Activated CD4-positive, alpha-beta T cell treated with anti-CD3 and anti-CD28 coated beads for 36 hours (primary cell): ENCODE measurements at regions not wholly inside any gene's neighbourhood (a gene's known extent, or its start where the extent isn't known, plus 50 kb on each side); places are given as distances from the start of the nearest gene placed in this dataset.

Source experiments
- ATAC-seq: fragments of 200-7000 bp; cut with Tn5 transposase; one replicate; pipeline ENCODE4 v1.10.0; 2021; ENCODE audit warnings: mild to moderate bottlenecking, moderate library complexity
- CTCF ChIA-PET: fragments of 350-600 bp; sonication (Branson Sonifier 250); formaldehyde crosslinking; loops from one replicate; lab custom pipeline; 2021; ENCODE audit warnings: antibody characterized with exemption; lab: Charles Lee
- POLR2A ChIA-PET: fragments of 350-600 bp; sonication (Branson Sonifier 250); formaldehyde crosslinking; loops from one replicate; lab custom pipeline; 2021; ENCODE audit warnings: antibody characterized with exemption, inconsistent platforms; lab: Charles Lee
- DNase-seq: peaks from one replicate; pipeline ENCODE4 v3.0.0-alpha.2; 2020
- H3K27ac Mint-ChIP-seq: one replicate; pipeline ENCODE4 v1.8.0; 2021; ENCODE audit warnings: mixed read lengths
- H3K27me3 Mint-ChIP-seq: one replicate; pipeline ENCODE4 v1.8.0; 2021; ENCODE audit warnings: mixed read lengths
- H3K36me3 Mint-ChIP-seq: one replicate; pipeline ENCODE4 v1.8.0; 2021; ENCODE audit warnings: low read depth, mixed read lengths
- H3K4me1 Mint-ChIP-seq: one replicate; pipeline ENCODE4 v1.8.0; 2021; ENCODE audit warnings: mixed read lengths
- H3K4me3 Mint-ChIP-seq: one replicate; pipeline ENCODE4 v1.8.0; 2021; ENCODE audit warnings: mild to moderate bottlenecking, moderate library complexity, mixed read lengths
- H3K9me3 Mint-ChIP-seq: one replicate; pipeline ENCODE4 v1.8.0; 2021; ENCODE audit warnings: low read depth, mixed read lengths
- intact Hi-C, 2 experiments: fragments of 100-400 bp; cut with DNase I in 1 of 2; cut with micrococcal nuclease in 1 of 2; formaldehyde crosslinking; loops; one replicate each; pipeline versions ENCODE4 v1.14.2 to v1.15.1; 2022 to 2024; cut with DNase I, micrococcal nuclease

- Mint-ChIP-seq H3K4me1 (no peaks in the 10 kb centered on the region), H3K4me3 (no peak overlapping the region), H3K9me3 (peaks cover 3% of the 10 kb centered on the region), H3K36me3 (no peaks in the 10 kb centered on the region), H3K27ac (no peak overlapping the region), H3K27me3 (peaks cover 2% of the 10 kb centered on the region)
- POLR2A ChIA-PET: no interaction called here
- DNase-seq: no peak
- ATAC-seq: no peak
- intact Hi-C loops: no loop called here
- CTCF ChIA-PET: no interaction called here
These were observed 62.1 kb downstream of the CTAGE1 start for GRCh38 chr18:22355598-22355997.

GRCh38 chr18:22355069-22355468 is 62.6 kb downstream of the CTAGE1 start:
- intact Hi-C loops: no loop called here
- ChIA-PET CTCF (no interaction called here), POLR2A (no interaction called here)
- Mint-ChIP-seq H3K4me1 (no peaks in the 10 kb centered on the region), H3K4me3 (no peak overlapping the region), H3K27me3 (peaks cover 3% of the 10 kb centered on the region), H3K36me3 (no peaks in the 10 kb centered on the region), H3K9me3 (peaks cover 3% of the 10 kb centered on the region), H3K27ac (no peak overlapping the region)
- ATAC-seq: no peak
- no peak for DNase-seq

DNA sequence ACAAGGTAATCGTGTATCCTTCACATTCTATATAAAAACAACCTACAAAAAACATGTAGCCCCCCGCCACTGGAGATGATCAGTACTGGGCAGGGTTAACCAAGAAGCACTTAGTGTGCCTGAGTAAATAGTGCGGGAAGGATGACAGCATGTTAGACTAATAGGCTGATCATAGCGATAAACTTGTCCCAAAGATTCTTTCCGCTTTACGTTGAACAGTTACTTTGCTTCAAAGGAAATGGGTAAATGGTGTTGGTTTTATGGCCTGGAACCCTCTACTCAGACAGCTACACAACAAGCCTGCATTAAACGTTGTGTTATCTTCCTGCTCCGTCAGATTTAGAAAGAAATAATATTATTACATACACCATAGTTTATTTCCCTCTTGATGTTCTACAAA is 67.7 kb downstream of the CTAGE1 start:
- CTCF ChIA-PET: no interaction called here
- Mint-ChIP-seq H3K4me3 (no peak overlapping the region), H3K27me3 (peaks cover 38% of the 10 kb centered on the region), H3K36me3 (no peaks in the 10 kb centered on the region), H3K4me1 (peaks cover 6% of the 10 kb centered on the region), H3K27ac (no peak overlapping the region), H3K9me3 (peaks cover 2% of the 10 kb centered on the region)
- POLR2A ChIA-PET: no interaction called here
- no peak for DNase-seq
- intact Hi-C loops: loop anchor here (2.0 to 10.0 kb wide), 2 partner anchors 175 to 183 kb away; no protein-coding TSS in a partner anchor
- no peak for ATAC-seq

DNA sequence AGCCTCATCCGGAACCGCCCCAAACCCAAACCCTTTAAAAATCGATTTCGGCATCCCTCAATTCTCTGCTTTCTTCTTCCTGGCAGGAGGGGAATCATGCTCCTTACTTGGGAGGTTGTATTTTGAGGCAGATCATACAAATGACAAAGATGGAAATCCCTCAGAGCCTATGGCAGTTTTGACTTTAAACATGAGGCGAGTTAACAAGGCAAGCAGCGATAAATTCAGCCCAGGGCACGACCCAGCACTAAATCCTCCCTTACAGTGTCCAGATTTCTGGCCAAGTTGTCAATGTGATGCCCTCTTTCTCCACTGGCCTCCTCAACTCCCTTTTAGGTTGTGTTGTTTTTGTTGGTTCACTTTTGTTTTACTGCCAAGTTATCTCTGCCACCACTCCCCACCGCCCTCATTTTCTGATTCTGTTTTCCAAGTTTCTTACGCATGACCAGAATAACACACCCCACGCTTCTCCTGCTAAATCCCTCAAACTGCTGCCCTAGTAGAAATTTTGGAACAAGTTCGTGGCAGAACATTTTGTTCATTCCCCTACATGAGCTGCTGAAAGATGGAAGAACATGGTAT is 68.3 kb downstream of the CTAGE1 start:
- Mint-ChIP-seq H3K36me3 (no peaks in the 10 kb centered on the region), H3K9me3 (no peaks in the 10 kb centered on the region), H3K27me3 (peaks cover 38% of the 10 kb centered on the region), H3K4me3 (peak overlapping the region; percentile 49), H3K27ac (no peak overlapping the region), H3K4me1 (peaks cover 6% of the 10 kb centered on the region)
- DNase-seq (no peak), ATAC-seq (no peak)
- ChIA-PET CTCF (no interaction called here), POLR2A (no interaction called here)
- intact Hi-C loops: loop anchor here (2.0 to 10.0 kb wide), 2 partner anchors 175 to 183 kb away; no protein-coding TSS in a partner anchor

DNA sequence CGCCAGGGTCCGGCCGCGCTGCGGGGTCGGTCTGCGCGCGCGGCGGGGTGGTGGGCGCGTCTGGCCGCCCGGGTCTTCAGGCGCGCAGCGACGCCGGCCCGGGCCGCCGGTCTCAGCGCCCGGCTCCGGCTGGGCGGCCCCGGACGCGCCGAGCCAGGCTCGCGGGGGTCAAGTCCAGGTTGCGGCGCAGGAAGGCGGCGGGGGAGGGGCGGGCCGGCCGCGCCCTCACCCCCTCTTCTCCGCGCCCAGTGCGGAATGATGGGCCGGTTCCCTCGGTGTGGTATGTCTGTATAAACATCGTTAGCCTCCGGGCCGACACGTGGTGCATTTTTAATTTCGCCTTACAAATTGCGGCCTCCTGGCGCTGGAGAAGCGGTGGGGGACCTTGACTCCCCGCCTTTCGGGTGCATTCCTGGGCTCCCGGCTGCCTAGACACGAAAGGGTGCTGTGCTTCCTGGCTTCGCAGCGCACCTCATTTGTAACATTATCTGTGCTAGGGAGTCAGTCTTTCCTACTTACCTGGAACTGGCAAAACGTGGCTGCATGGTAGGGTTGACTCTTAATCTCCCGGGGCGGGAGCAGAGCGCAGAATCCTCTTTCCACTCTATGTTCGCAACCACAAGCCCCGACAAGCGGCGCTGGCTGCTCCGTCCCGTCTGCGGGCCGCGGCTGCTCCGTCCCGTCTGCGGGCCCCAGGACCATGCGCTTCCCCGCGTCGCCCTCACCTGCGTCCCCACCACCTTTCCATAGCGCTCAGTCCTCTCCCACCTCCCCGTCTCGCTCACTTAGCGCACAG is 69.0 kb downstream of the CTAGE1 start:
- intact Hi-C loops: loop anchor here (2.0 to 10.0 kb wide), 2 partner anchors 174 to 182 kb away; no protein-coding TSS in a partner anchor
- no peaks in the 10 kb centered on the region for H3K36me3 Mint-ChIP-seq
- H3K9me3 Mint-ChIP-seq: no peaks in the 10 kb centered on the region
- peak; percentile 19 for ATAC-seq
- H3K4me1 Mint-ChIP-seq: peaks cover 6% of the 10 kb centered on the region
- CTCF ChIA-PET: no interaction called here
- peak; percentile 9 for DNase-seq
- peak overlapping the region; percentile 49 for H3K4me3 Mint-ChIP-seq
- POLR2A ChIA-PET: no interaction called here
- H3K27me3 Mint-ChIP-seq: peaks cover 38% of the 10 kb centered on the region
- H3K27ac Mint-ChIP-seq: no peak overlapping the region

- no peak overlapping the region for H3K27ac Mint-ChIP-seq
- intact Hi-C loops: loop anchor here (2.0 to 10.0 kb wide), 2 partner anchors 173 to 181 kb away; no protein-coding TSS in a partner anchor
- H3K27me3 Mint-ChIP-seq: peaks cover 38% of the 10 kb centered on the region
- no peaks in the 10 kb centered on the region for H3K9me3 Mint-ChIP-seq
- H3K4me1 Mint-ChIP-seq: peaks cover 6% of the 10 kb centered on the region
- POLR2A ChIA-PET: no interaction called here
- DNase-seq: peak; percentile 15
- peak; percentile 33 for ATAC-seq
- peak overlapping the region; percentile 52 for H3K4me3 Mint-ChIP-seq
- no peaks in the 10 kb centered on the region for H3K36me3 Mint-ChIP-seq
- CTCF ChIA-PET: no interaction called here
These were observed 69.9 kb downstream of the CTAGE1 start for GRCh38 chr18:22347606-22348511.

GRCh38 chr18:22346953-22347605 is 70.6 kb downstream of the CTAGE1 start:
- CTCF ChIA-PET: no interaction called here
- POLR2A ChIA-PET: no interaction called here
- Mint-ChIP-seq H3K27ac (no peak overlapping the region), H3K4me3 (no peak overlapping the region), H3K4me1 (peaks cover 6% of the 10 kb centered on the region), H3K9me3 (no peaks in the 10 kb centered on the region), H3K36me3 (no peaks in the 10 kb centered on the region), H3K27me3 (peaks cover 38% of the 10 kb centered on the region)
- intact Hi-C loops: loop anchor here in 1 of 2 experiments (10.0 kb wide), 1 partner anchor 172 kb away; no protein-coding TSS in a partner anchor
- DNase-seq (no peak), ATAC-seq (no peak)

DNA sequence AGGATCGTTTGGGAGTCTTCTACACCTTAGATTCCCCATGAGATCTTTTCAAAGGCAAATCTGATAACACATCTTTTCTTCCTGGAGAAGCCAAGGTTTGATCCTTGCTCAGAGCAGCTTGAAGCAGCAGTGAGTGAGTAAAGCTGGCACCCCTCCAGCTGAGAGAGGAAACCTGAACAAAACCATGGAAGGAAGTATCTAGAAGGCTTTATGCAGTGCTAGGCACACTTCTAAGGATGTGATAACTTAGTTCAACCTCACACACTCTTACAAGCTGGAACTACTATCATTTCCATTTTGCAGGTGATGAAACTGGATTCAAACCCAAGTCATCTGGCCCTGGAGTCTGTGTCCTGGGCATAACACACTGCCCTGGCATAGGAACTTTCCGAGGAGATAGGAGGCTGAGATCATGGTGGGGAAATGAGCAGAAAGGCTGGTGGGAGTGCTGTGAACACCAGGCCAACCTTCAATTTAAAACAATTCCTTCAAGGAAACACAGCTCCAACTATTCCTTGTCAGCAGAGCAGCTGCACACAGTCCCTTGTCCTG is 71.2 kb downstream of the CTAGE1 start:
- H3K36me3 Mint-ChIP-seq: no peaks in the 10 kb centered on the region
- DNase-seq (no peak), ATAC-seq (no peak)
- ChIA-PET CTCF (interaction anchor here (0.5 kb wide), 1 partner anchor 59 kb away, joined by 3 read pairs; no protein-coding TSS in a partner anchor), POLR2A (no interaction called here)
- peaks cover 6% of the 10 kb centered on the region for H3K4me1 Mint-ChIP-seq
- H3K4me3 Mint-ChIP-seq: no peak overlapping the region
- peaks cover 38% of the 10 kb centered on the region for H3K27me3 Mint-ChIP-seq
- H3K27ac Mint-ChIP-seq: no peak overlapping the region
- H3K9me3 Mint-ChIP-seq: no peaks in the 10 kb centered on the region
- intact Hi-C loops: loop anchor here in 1 of 2 experiments (10.0 kb wide), 1 partner anchor 172 kb away; no protein-coding TSS in a partner anchor

DNA sequence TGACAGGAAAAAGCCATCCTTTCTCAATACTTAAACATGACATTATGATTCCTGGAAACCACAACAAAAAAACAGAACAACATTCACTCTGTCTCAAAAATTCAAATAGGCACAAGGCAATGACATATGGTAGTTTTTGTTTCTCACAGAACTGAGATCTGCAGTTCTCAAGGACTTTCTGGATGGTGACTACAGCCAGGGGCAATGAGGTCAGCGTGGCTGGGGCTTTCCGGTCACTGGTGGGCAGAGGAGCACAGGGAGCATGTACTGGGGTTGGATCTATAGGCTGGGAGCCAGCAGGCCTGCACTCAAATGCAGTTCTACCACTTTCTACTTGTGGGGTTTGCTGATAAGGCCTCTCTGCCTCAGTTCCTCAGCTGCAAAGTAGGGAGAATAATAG is 72.0 kb downstream of the CTAGE1 start:
- Mint-ChIP-seq H3K36me3 (no peaks in the 10 kb centered on the region), H3K27ac (no peak overlapping the region)
- no peak for DNase-seq

GRCh38 chr18:22344908-22345670 is 72.6 kb downstream of the CTAGE1 start:
- peak; percentile 48 for ATAC-seq
- ChIA-PET CTCF (interaction anchor here (0.5 kb wide), 1 partner anchor 24 kb away, joined by 3 read pairs; no protein-coding TSS in a partner anchor), POLR2A (no interaction called here)
- H3K27ac Mint-ChIP-seq: no peak overlapping the region
- no peak for DNase-seq
- intact Hi-C loops: loop anchor here (5.0 to 10.0 kb wide), 3 partner anchors 47 to 170 kb away; no protein-coding TSS in a partner anchor
- no peaks in the 10 kb centered on the region for H3K36me3 Mint-ChIP-seq
- no peaks in the 10 kb centered on the region for H3K9me3 Mint-ChIP-seq
- peaks cover 6% of the 10 kb centered on the region for H3K4me1 Mint-ChIP-seq
- no peak overlapping the region for H3K4me3 Mint-ChIP-seq
- H3K27me3 Mint-ChIP-seq: peaks cover 37% of the 10 kb centered on the region

More for the DNA sequence above, 72.0 kb downstream of the CTAGE1 start:
- POLR2A ChIA-PET: no interaction called here
- peaks cover 38% of the 10 kb centered on the region for H3K27me3 Mint-ChIP-seq
- ATAC-seq: no peak
- H3K9me3 Mint-ChIP-seq: no peaks in the 10 kb centered on the region
- peaks cover 6% of the 10 kb centered on the region for H3K4me1 Mint-ChIP-seq
- intact Hi-C loops: loop anchor here in 1 of 2 experiments (10.0 kb wide), 1 partner anchor 171 kb away; no protein-coding TSS in a partner anchor
- no peak overlapping the region for H3K4me3 Mint-ChIP-seq
- CTCF ChIA-PET: interaction anchor here (0.5 kb wide), 1 partner anchor 59 kb away, joined by 3 read pairs; no protein-coding TSS in a partner anchor
